SK-N-MC (cell line): ENCODE measurements at regions not wholly inside any gene's neighbourhood (a gene's known extent, or its start where the extent isn't known, plus 50 kb on each side); places are given as distances from the start of the nearest gene placed in this dataset.

Source experiments
- EZH2 ChIP-seq: fragments of 200-600 bp; sonication (generic); IDR thresholded peaks from one replicate; pipeline ENCODE4 v1.6.1; 2017; ENCODE audit warnings: antibody characterized with exemption
- FOXP2 ChIP-seq: optimal IDR thresholded peaks from 2 replicates; pipeline ENCODE3; 2011; ENCODE audit warnings: mild to moderate bottlenecking, moderate library complexity; ENCODE audit not compliant: insufficient read depth; ENCODE audit errors: extremely low read length, control extremely low read depth
- POLR2AphosphoS5 ChIP-seq: IDR thresholded peaks from 2 replicates; pipeline ENCODE4 v1.6.1; 2012; ENCODE audit warnings: mild to moderate bottlenecking, low read depth, low read length, borderline replicate concordance

DNA sequence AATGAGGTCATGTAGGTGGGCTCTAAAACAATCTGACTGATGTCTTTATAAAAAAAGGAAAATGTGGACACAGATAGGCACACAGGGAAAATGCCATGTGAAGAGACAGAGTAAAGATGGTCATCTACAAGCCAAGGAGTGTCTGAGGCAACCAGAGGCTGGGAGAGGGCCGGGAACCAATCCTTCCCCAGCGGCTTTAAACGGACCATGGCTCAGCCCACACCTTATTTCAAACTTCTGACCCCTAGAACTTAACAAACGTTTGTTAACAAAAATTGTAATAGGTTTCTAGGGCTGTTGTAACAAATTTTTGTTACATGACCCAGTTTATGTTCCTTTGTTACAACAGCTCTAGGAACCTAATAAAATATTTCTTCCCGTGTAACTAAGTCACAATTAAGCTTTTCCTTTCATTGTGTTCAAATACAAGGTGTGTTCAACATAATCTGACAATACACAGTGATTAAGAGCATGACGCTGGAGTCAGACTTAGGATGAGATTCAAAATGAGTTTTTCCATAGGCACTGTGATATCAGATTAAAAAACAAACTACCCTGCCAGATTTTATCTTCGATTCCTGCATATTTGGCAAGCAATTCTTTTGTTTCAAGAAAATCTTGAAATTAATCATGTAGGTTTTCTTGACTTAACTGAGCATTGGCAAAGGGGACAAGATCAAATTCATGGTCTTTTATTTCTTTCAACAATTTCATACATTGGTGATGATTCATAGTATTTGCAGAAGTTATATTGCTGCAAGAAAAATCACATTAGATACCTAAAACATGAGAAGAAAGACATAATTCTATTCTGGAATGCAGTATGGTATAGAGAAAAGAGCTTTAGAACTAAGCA lies 169.5 kb upstream of the RIPOR2 start:
- TF ChIP-seq EZH2 (no peak), POLR2AphosphoS5 (no peak), FOXP2 (no peak)
